HepG2 (cell line): ENCODE measurements at regions not wholly inside any gene's neighbourhood (a gene's known extent, or its start where the extent isn't known, plus 50 kb on each side); places are given as distances from the start of the nearest gene placed in this dataset.

Source experiments
- CHD2 ChIP-seq: IDR thresholded peaks from 2 replicates; pipeline ENCODE4 v1.6.1; 2011; ENCODE audit warnings: low read depth, low read length, improper control_type of control experiment
- MBD4 ChIP-seq: IDR thresholded peaks from 2 replicates; pipeline ENCODE4 v1.6.1; 2012; ENCODE audit warnings: low read length, inconsistent platforms, borderline replicate concordance
- NCOA2 ChIP-seq: sonication (generic); formaldehyde crosslinking; IDR thresholded peaks from 2 replicates; pipeline ENCODE4 v1.8.0; 2022; ENCODE audit warnings: inconsistent platforms
- RBM22 ChIP-seq: fragments of 200-400 bp; formaldehyde crosslinking; optimal IDR thresholded peaks from 2 replicates; pipeline ENCODE3; 2017; ENCODE audit warnings: mild to moderate bottlenecking, low read length, moderate library complexity
- YEATS4 ChIP-seq: sonication (generic); formaldehyde crosslinking; IDR thresholded peaks from 2 replicates; pipeline ENCODE4 v1.4.0; 2020; ENCODE audit warnings: missing genetic modification reagents, borderline replicate concordance
- ZBED4 ChIP-seq: sonication (generic); formaldehyde crosslinking; IDR thresholded peaks from 2 replicates; pipeline ENCODE4 v1.4.0; 2020; ENCODE audit warnings: missing genetic modification reagents, borderline replicate concordance
- ZBTB46 ChIP-seq: sonication (generic); formaldehyde crosslinking; IDR thresholded peaks from 2 replicates; pipeline ENCODE4 v1.4.0; 2020; ENCODE audit warnings: mild to moderate bottlenecking, missing genetic modification reagents, borderline replicate concordance
- ZNF281 ChIP-seq: sonication (generic); formaldehyde crosslinking; IDR thresholded peaks from 2 replicates; pipeline ENCODE4 v1.4.0; 2020; ENCODE audit warnings: missing genetic modification reagents, borderline replicate concordance
- ZNF567 ChIP-seq: sonication (generic); formaldehyde crosslinking; IDR thresholded peaks from 2 replicates; pipeline ENCODE4 v1.8.1; 2023; ENCODE audit warnings: mild to moderate bottlenecking, missing genetic modification reagents, borderline replicate concordance
- ZSCAN22 ChIP-seq: sonication (generic); formaldehyde crosslinking; IDR thresholded peaks from 2 replicates; pipeline ENCODE4 v1.4.0; 2020; ENCODE audit warnings: mild to moderate bottlenecking, missing genetic modification reagents

- TF ChIP-seq ZBED4 (CRISPR knock-in tag): no peak
- no peak for TF ChIP-seq ZBTB46 (CRISPR knock-in tag)
- TF ChIP-seq CHD2: no peak
- no peak for TF ChIP-seq RBM22
- TF ChIP-seq MBD4: no peak
- no peak for TF ChIP-seq NCOA2 (CRISPR knock-in tag)
- TF ChIP-seq ZNF281 (CRISPR knock-in tag): no peak
- no peak for TF ChIP-seq YEATS4 (CRISPR knock-in tag)
- TF ChIP-seq ZNF567 (CRISPR knock-in tag): no peak
- TF ChIP-seq ZSCAN22: no peak
Measured at GRCh38 chr4:173934933-173935620, 348.4 kb downstream of the FBXO8 start (continued).
